Left kidney (tissue), 1 donor: ENCODE measurements at regions not wholly inside any gene's neighbourhood (a gene's known extent, or its start where the extent isn't known, plus 50 kb on each side); places are given as distances from the start of the nearest gene placed in this dataset.
A peak's percentile ranks its signal among the peaks of the same experiment; 100 is the strongest.

ENCODE experiments used
- DNase-seq: peaks from one replicate; pipeline ENCODE4 v3.0.0-alpha.2; 2013

DNA sequence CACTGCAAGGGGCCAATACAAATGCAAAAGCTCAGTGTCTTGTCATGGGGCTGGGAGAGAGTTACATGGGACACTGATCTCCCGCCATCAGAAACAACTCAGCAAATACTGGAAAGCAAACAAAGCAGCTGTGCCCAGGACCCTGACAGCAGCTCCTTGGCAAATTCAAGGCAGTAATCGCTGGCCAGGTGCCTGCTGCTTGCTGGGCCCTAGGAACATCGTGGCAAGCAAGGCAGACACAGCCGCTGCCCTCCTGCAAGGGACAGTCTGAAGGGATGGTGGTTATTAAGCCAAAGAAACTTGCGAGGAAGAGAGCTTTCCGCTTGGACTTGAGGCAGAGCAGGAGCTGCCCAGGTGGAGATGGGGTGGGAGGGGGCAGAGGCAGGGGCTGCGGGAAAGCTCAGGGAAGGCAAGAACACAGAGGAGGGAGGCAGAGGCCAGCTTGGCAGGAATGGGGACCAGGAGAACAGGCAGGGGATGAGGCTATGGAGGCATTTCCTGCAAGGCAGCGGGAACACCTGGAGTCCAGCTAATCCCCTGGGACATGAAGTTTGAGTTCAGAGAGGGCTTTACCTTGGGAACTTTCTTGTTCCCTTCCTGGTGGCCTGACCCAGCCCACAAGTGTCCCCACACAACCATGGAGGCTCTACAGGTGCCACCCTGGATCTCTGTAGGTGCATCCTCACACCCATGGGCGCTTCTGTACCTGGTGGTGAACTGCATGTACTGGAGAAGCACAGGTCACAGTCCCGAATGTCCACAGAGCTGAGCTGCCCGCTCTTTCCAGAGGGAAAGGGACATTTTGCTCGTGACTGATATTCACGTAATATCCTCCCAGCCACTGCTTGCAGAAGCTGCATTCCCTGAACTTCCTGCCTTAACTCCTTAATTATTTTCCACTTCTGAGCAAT is 78.7 kb upstream of the ATP2B2 start:
- no peak for DNase-seq

DNA sequence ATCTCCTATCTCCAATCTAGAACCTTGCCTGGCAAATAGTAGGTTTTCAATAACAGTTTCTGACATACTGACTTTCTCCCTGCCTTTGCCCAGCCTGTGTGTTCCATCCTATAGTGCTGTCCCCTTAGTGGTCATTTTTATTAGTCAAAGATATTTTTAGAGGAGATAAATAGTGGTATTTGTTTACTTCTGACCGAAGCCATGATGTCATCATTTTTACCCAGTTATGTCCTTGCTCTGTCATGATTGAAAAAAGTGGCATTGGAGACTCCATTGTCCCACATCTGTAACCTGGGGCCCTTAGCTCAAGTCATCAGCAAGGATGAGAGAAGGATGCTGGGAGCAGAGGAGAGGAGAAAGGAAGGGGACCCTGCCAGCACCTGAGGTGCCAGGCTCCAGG is 80.6 kb upstream of the ATP2B2 start:
- DNase-seq: no peak

DNA sequence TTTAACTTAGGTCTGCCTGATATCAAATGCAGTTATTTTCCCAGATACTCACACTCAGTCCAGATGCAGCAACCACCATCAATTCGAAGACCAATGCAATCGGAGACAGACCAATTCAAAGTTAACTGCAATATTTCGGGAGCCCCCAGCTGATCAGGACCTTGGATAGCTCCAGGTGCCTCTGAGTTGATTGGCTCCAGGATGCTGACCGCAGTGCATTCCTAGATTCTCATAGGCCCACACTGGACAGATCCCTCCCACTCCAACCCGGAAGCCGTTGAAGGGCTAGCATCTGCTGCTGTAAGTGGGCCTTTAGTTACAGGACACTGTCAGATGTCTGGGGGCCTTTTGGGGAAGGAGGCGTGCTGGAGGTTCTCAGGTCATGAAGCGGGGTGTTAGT is 89.5 kb upstream of the ATP2B2 start:
- DNase-seq: peak; percentile 88

DNA sequence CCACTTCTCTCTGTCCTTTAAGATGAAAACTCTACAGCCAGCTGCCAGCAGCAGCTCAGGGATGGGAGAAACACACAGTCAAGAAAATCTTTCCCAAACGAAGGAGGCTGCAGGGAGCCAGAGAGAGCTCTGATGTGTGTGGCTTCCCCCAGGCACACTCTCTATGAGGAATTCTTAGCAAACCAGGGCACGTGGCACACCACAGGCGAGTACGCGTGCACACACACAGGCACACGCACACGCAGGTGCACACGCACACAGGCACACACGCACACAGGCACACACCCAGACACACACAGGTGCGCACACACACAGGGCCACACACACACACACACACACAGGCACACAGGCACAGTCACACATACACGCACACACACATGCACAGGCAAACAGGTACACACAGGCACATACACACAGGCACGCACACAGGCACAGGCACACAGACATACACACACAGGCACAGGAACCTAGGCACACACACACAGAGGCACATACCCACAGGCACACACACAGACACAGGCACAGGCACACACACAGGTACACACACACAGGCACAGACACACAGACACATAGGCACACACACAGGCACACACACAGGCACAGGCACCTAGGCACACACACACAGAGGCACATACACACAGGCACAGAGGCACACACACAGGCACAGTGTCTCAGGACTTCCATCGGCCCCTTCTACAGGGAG is 91.5 kb upstream of the ATP2B2 start:
- no peak for DNase-seq

DNA sequence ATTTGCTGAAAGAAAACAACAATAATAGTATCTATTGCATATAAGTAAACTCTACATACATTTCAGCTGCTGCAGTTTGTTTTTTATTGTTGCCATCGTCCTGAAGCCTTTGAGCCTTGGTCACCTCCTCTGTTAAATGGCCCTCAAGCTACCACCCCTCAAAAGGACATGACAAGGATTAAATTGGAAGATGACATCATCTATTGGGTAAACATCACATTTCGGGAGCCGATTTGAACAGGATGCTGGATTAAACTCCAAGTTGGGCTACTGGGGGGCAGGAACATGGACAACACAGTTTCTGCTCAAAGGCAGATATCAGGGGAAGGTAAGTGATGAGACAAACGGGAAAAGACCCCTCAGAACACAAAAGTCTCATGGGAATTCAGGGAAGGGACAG is 92.3 kb upstream of the ATP2B2 start:
- DNase-seq: no peak

DNA sequence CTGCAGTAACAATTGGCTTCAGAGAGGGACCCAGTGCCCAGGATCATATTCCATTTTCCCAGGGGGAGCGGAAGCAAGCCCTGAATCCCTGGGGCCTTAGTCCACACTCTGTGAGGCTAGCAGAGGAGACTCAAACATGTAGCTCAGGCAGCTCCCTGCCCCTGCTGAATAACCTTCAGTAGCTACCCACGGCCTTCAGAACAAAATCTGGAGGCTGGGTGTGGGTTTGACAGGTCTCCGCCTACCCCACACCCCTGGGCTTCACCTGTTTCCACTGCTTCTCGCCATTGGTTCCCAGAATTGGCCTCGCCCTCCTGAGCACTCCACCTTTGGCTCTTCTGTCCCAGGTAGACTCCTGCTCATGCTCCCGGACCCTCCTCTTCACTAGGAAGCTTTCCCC is 93.6 kb upstream of the ATP2B2 start:
- DNase-seq: no peak

DNA sequence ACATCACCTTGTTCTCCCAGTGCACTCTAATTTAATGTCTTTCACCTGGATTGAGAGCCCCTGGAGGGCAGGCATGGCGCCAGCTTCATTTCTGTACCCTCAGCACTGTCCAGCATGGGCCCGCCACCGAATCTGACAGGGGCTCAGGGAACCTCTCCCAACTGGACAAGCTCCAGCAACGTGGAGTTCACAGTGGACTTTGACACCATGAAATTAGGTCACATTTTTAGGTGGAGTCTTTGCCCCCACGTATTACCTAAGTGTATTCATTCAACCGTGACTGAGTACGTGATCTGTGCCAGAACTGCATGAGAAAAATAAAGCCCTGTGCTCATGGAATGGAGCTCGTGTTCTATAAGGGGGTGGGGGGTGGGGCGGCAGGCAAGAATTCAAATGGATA is 94.1 kb upstream of the ATP2B2 start:
- no peak for DNase-seq

DNA sequence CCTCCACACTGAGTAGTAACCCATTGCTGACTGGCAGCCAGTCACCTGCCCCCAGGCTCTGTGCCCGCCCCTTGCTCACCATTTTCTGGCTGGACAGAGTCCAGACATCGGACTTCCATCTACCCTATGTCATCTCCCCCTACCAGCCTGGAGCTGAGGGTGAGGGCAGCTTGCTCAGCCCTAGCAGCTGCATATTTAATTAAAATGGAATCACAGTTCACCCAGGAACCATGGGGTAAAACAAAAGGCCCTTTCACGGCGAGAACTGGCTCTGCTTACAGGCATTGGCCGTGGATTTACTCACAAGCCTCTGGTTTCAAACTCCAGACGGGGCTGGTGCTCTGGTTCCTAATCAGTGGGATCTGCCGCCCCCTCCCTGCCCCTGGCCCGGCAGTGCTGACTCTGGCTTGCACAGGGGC is 94.9 kb upstream of the ATP2B2 start:
- no peak for DNase-seq

DNA sequence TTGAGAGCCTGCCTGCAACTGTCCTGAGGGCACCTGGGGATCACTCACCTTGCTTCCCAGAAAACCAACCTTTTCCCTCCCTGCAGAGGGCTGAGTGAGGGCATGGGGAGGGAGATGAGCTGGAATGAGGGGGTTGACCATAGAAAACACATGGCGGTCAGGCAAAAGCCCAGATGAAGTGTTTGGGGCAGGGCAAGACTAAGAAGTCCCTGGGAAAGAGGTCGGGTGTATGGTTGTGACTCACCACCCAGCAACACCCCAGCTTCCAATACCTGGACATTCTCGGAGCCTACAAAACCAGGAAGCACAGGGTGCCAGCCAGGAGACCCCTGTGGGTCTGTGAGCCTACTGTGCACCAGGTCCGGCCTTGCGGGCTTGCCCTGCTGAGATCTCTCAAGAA is 95.3 kb upstream of the ATP2B2 start:
- DNase-seq: no peak

DNA sequence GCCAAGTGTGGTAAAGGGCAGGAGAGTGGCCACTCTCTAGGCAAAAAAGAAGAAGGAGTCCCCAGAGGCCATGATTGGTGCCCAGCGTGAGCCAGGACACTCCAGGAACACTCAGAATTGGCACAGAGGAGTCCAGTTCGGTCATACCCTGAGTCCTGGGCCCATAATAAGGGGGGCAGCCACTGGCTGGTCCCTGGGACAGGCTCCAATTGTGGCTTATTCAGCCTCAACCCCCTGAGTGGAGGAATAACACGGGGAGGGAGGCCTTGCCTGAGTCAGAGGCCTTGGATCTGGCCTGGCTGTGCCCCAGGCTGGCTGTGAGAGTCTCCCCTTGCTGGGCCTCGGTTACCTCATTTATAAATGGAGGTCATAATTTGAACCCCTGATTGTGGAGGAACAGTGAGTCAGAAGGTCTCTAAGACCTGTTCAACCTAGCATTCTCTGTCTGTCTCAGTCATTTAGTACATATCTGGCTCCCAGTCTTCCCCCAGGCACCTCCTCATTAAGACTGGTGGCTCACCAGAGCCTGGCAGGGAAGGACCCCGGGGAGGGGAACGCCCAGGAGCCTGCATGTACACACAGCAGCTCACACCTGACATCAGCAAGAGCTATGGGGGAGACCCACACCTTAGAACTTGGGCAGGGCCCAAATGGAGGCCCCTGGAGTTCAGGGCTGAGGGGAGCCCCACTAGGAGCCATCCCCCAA is 95.9 kb upstream of the ATP2B2 start:
- no peak for DNase-seq

DNA sequence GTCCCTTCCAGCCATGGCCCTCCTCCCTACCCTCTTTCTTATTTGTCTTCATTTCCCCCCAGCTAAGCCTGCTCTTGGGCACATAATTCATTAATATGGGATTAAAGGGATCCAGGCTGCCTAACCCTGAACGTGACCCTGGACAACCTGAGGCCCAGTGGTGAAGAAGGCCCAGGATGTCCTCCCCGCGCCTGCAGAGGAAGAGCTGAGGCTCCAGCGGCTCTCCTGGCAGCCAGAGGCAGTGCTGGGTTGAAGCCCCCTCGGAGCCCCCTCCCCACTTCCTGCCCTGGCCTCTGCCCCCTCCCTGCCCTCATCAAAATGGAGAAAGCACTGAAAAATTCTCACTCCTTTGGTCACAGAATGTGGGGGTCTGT is 96.5 kb upstream of the ATP2B2 start:
- DNase-seq: no peak

DNA sequence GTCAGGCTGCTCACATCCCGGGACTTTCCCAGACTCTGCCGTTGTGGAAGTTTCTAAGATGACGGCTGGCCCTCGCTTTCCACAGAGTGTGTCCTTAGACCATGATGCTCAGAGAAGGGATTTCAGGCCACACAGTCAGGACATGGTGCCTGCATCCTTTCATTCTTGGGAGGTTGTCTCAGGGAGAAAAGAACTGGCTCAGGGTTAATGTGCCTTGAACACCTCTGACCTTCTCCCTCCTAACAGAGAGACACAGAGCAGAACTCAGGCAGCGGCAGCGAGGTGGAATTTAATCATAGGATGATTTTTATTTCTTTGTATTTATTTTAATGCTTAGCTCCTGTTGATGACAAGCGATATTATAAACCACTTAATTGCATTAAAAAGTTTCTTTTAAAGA is 96.9 kb upstream of the ATP2B2 start:
- DNase-seq: peak; percentile 45

DNA sequence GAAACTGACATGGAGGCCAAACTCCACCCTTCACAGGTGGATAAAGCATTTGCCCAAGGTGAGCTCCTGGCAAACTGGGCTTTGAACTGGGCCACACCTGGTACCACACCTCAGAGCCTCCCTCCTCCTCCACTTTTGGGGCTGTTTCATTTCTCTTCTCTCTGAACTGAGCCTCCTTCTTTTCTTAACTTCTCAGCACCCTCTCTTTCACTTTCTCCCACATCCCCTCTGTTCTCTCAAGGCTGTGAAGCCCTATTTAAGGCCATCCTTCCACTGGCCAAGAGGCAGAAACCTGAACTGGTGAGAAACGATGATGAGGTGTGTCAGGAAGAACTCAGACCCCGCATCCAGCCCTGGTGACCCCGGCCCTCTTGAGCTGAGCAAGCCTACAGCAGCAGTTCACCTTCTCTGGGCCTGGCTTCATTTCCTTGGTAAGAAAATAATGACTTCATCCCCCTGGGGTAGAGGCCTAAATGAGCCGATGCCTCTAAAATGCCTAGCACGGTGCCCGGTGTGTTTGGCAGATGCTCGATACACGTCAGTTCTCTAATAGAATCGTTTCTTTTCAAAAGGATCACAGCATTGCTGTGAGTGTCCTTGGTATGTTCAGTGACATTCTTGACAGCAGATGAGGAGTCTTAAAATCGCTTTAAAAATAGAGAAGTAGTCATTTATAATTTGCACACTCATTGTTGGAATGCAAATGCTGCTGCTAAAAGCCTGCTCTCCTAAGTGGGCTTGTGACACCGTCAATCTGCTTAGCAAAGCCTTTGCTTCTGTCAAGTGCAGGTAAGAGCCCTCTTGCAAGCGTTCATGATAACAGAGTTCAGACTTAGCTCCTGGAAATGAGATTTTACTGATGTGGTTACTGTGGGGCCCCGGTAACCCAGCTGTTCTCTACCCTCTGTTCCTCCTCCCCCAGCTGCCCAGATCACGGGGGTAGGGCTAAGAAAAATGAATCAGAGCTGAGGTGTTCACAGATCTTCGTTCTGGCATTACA is 97.7 kb upstream of the ATP2B2 start:
- no peak for DNase-seq

DNA sequence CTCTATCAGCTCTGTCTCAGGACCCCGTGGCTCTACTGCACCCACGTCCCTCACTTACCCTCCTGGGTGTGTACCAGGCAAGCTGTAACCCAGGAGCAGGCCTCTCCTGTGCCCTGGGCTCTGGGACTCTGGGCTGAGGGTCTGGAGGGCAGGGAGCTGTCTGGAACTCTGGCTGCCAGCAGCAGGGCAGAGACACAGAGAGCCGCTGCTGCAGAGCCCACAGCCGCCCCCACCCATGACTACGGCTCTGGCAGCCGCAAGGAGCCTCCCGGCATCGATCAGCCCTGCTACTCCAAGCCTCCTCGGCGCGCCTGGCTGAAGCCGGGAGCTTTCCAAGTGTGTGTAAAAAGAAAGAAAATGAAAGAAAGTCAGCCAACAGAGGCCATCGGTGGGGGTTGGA is 103.7 kb upstream of the ATP2B2 start:
- DNase-seq: no peak

DNA sequence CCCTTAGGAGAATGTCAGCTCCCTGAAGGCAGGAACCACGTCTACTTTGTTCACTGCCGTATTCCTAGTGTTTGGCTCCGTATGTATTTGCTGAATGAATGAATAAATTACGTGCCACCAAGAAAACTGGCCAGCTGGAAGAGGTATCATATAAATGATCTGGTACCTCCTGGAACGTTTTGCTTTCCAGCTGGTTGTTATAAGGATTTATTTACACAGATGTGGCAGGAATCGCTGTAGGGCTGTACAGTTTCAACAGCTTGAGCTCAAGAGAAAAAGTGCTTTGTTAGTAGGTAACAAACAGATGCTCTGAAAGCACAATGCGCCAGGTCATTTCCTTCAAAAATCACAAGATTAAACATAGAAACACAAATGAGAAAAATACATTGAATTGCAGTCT is 108.8 kb upstream of the ATP2B2 start:
- DNase-seq: no peak

DNA sequence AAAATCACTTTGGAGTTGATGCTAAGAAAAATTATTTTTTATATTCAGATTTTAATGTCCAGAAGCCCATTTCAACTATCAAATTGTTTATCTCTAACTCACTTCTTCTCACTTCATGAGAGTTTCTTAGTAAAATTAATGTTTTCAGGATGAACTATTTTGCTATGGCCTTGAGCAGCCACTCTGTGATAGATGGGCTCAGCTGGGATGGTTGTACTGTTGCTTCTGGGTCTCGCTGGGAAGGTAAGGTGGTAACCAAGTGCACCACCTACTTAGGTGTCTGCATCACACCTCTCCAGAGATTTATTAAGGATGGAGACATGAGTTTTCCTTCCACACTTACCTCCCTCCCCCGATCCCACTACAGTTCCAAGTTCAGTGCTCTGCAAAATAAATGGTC is 110.3 kb upstream of the ATP2B2 start:
- DNase-seq: no peak

DNA sequence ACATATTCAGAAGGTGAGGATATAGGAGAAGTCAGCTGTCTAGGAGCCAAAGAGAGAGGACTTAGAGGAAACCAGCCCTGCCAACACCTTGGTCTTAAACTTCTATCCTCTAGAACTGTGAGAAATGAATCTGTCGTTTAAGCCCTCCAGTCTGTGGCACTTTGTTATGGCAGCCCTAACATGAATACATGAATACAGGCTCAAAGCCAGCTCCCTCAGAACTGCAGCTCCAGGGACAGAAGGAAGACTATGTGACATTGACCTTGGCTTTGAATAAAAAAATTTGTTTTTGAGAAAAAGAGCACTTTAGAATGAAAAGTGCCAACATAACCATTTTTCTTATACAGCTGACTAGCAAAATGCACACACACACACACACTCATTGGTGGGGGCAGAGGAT is 110.9 kb upstream of the ATP2B2 start:
- no peak for DNase-seq

DNA sequence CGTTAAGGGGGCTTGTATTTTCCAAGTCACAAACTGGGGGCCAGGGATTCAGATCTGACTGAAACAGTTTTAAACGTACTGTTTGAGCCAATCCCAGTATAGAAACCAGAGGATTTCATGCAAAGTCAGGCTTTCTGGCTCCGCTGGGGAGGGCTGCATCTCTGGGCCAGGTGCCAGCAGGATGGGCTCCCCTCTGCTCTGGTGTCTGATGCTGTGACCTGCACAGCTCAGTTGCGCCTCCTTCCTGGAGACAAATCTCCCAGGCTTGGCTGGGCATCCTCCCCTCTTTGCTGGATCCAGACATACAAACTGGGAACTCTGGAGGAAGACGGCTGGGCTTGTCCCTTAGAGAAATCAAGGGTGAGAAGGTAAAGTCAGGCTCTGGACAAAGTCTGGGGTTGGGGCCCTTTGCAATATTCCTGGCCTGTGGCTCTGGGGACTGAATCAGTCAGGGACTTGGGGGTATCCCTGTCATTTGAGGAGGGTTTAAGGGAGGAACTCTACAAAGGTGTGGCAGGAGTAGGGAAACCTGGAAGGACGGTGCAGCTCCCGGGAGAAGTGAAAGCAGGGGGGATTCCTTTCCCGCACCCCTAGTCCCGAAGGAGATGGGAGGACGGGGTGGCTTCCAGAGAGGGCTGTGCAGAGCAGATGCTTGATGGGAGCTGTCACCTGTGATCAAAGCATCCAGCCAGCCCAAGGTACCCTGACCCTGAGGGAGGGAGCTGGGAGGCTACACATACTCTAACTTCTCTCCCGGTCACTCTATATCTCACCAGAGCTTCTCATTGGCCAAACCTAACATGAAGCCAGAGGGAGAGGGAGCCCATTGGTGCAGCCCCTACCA is 114.8 kb upstream of the ATP2B2 start:
- no peak for DNase-seq

DNA sequence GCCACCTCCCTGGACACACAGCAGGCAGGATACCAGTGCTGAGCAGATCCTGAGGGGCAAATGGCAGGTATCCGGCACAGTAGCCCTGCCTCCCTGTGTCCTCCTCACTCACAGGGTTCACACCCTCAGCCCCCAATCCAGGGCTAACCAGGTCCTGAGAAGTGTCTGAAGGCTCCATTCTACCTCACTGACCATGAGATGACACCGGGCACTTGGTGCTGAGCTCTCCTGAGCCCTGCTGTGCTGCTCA is 115.4 kb upstream of the ATP2B2 start:
- no peak for DNase-seq

DNA sequence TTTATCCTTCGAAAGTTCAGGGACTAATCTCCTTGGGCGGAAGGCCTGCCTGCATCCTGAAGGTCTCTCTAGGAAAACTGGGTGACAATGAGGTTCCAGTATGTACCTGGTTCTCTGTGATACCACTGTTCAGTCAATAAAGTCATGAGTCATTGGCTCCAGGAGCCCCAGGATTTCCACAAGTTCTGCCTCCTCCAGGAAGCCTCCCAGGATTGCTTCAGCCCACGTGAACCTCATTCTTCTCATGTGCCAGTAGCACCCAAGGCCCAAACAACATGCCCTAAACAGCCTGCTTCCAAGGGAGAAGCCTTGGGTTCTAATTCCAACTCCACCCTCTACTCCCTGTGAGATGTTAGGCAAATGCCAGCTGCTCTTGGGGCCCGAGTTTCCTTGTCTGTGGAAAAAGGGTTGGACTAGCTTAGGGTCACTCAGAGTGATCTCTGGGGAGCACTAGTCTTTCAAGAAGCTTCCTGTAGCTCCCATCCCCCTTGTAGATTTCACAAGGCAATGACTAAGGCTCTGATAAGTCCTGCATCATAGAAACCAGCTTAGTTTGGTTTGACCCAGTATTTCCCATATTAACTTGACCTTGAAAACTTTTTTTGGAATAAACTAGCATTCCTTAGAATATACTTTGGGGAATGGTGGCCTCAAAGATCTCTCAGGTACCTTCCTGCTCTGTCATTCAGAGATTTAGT is 118.3 kb upstream of the ATP2B2 start:
- no peak for DNase-seq

DNA sequence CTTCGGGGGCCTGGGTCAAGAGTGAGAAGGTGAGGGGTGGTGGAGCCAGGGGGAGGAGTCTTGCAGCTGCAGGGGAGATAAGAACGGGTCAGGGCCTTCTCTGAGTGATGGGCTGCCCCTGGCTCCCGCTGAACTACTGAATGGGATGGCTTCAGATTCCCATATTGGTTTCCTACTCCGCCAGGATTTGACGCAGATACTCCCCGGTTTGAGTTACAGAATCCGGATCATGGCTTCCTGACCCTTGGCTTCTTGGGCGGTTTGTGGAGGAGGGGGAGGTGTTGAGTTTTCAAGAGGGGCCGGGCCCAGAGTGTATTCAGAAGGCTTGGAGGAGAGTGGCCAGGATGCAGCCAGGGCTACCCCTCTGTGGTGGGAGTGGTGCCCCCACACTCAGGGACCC is 119.9 kb upstream of the ATP2B2 start:
- peak; percentile 32 for DNase-seq
